Parathyroid adenoma (tissue), 2 donors: ENCODE measurements at regions not wholly inside any gene's neighbourhood (a gene's known extent, or its start where the extent isn't known, plus 50 kb on each side); places are given as distances from the start of the nearest gene placed in this dataset.

Experiments
- H2AFZ ChIP-seq: fragments of 300-600 bp; sonication (generic); one replicate; pipeline ENCODE4 v1.7.0; 2017; ENCODE audit warnings: antibody characterized with exemption, mild to moderate bottlenecking
- H3K27ac ChIP-seq: fragments of 300-600 bp; sonication (generic); one replicate; pipeline ENCODE4 v1.7.0; 2017
- H3K27me3 ChIP-seq: fragments of 300-600 bp; sonication (generic); one replicate; pipeline ENCODE4 v1.7.0; 2017; ENCODE audit warnings: low read length; ENCODE audit not compliant: control insufficient read depth, insufficient read depth
- H3K36me3 ChIP-seq: fragments of 300-600 bp; sonication (generic); one replicate; pipeline ENCODE4 v1.7.0; 2017; ENCODE audit warnings: low read length; ENCODE audit not compliant: control insufficient read depth, insufficient read depth
- H3K4me1 ChIP-seq: fragments of 300-600 bp; sonication (generic); one replicate; pipeline ENCODE4 v1.7.0; 2017; ENCODE audit warnings: control low read depth
- H3K4me2 ChIP-seq: fragments of 300-600 bp; sonication (generic); one replicate; pipeline ENCODE4 v1.7.0; 2017; ENCODE audit warnings: low read length
- H3K4me3 ChIP-seq: fragments of 300-600 bp; sonication (generic); one replicate; pipeline ENCODE4 v1.7.0; 2017; ENCODE audit warnings: low read depth, low read length
- H3K79me2 ChIP-seq: fragments of 300-600 bp; sonication (generic); one replicate; pipeline ENCODE4 v1.7.0; 2017; ENCODE audit warnings: control low read depth
- H3K9ac ChIP-seq: fragments of 300-600 bp; sonication (generic); one replicate; pipeline ENCODE4 v1.7.0; 2017; ENCODE audit warnings: mild to moderate bottlenecking
- H3K9me3 ChIP-seq: fragments of 300-600 bp; sonication (generic); one replicate; pipeline ENCODE4 v1.7.0; 2017; ENCODE audit warnings: low read length; ENCODE audit not compliant: control insufficient read depth
- CTCF ChIP-seq: fragments of 300-600 bp; sonication (generic); IDR thresholded peaks from one replicate; pipeline ENCODE4 v1.7.0; 2017; ENCODE audit warnings: antibody characterized with exemption, mild to moderate bottlenecking
- donor health status: primary hyperparathyroidism.

GRCh38 chr5:58380655-58381054 lies 79.2 kb downstream of the PLK2 start:
- Histone ChIP-seq H3K27me3 (no peaks in the 10 kb centered on the region), H3K9me3 (no peaks in the 10 kb centered on the region), H3K4me2 (no peak overlapping the region), H3K9ac (no peak overlapping the region), H3K27ac (no peak overlapping the region), H2AFZ (no peak overlapping the region), H3K4me1 (no peaks in the 10 kb centered on the region), H3K36me3 (no peaks in the 10 kb centered on the region), H3K79me2 (no peaks in the 10 kb centered on the region), H3K4me3 (no peak overlapping the region)
- no peak for TF ChIP-seq CTCF

GRCh38 chr5:58378613-58379390 lies 81.1 kb downstream of the PLK2 start:
- Histone ChIP-seq H2AFZ (no peak overlapping the region), H3K4me2 (no peak overlapping the region), H3K4me3 (no peak overlapping the region), H3K9me3 (no peaks in the 10 kb centered on the region), H3K36me3 (no peaks in the 10 kb centered on the region), H3K79me2 (no peaks in the 10 kb centered on the region), H3K27me3 (no peaks in the 10 kb centered on the region), H3K4me1 (no peaks in the 10 kb centered on the region), H3K27ac (no peak overlapping the region), H3K9ac (no peak overlapping the region)
- TF ChIP-seq CTCF = no peak

- H3K27ac ChIP-seq = no peak overlapping the region
- no peak overlapping the region for H3K4me2 ChIP-seq
- H3K27me3 ChIP-seq = no peaks in the 10 kb centered on the region
- H3K79me2 ChIP-seq = no peaks in the 10 kb centered on the region
- no peaks in the 10 kb centered on the region for H3K4me1 ChIP-seq
- H3K9me3 ChIP-seq = no peaks in the 10 kb centered on the region
- no peaks in the 10 kb centered on the region for H3K36me3 ChIP-seq
- no peak for TF ChIP-seq CTCF
- no peak overlapping the region for H2AFZ ChIP-seq
- no peak overlapping the region for H3K9ac ChIP-seq
- H3K4me3 ChIP-seq = no peak overlapping the region
Observed at GRCh38 chr5:58370606-58371005, 89.3 kb downstream of the PLK2 start.

DNA sequence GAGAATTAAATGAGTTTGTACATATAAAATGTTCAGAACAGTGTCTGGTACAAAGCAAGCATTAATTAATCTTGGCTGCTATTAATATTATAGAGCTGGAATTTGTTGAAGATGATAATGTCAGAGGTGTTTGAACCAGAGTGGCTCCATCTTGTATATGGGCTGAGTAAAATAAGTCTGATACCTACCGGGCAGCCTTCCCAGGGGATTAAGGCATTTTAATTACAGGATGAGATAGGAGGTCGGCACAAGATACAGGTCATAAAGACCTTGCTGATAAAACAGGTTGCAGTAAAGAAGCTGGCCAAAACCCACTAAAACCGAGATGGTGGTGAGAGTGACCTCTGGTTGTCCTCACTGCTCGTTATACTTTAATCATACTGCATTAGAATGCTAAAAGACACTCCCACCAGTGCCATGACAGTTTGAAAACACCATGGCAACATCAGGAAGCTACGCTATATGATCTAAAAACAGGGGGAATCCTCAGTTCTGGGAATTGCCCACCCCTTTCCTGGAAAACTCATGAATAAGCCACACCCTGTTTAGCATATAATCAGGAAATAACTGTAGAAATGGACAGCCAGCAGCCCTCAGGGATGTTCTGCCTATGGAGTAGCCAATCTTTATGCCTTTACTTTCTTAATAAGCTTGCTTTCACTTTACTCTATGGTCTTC lies 90.2 kb downstream of the PLK2 start:
- Histone ChIP-seq H2AFZ (no peak overlapping the region), H3K4me3 (no peak overlapping the region), H3K4me1 (no peaks in the 10 kb centered on the region), H3K4me2 (no peak overlapping the region), H3K79me2 (no peaks in the 10 kb centered on the region), H3K27me3 (no peaks in the 10 kb centered on the region), H3K9ac (no peak overlapping the region), H3K27ac (no peak overlapping the region), H3K36me3 (no peaks in the 10 kb centered on the region), H3K9me3 (no peaks in the 10 kb centered on the region)
- TF ChIP-seq CTCF = no peak
